Tibial nerve (tissue), 4 donors: ENCODE measurements at regions not wholly inside any gene's neighbourhood (a gene's known extent, or its start where the extent isn't known, plus 50 kb on each side); places are given as distances from the start of the nearest gene placed in this dataset.
"Not testable (repeated sequence)": the region's sequence is repeated elsewhere in the genome, so short reads cannot be mapped to it uniquely, and the experiment has no call there.

ENCODE experiments used
- DNase-seq, 2 donors: peaks; one replicate each; pipeline ENCODE4 v3.0.0-alpha.2; 2019; ENCODE audit warnings: low spot score in 2 of 2
- H3K27ac ChIP-seq, 4 donors: fragments of 200-600 bp; sonication (generic) in 3 of 4; one replicate each; pipeline ENCODE4 v1.5.1; 2017 to 2019; ENCODE audit warnings: mild to moderate bottlenecking in 1 of 4
- H3K27me3 ChIP-seq, 2 donors: fragments of 200-600 bp; sonication (generic) in 1 of 2; one replicate each; pipeline versions ENCODE4 v1.5.1 to v1.6.0; 2017 to 2019
- H3K36me3 ChIP-seq, 3 donors: fragments of 200-600 bp; sonication (generic); one replicate each; pipeline ENCODE4 v1.5.1; 2018 to 2019
- H3K4me1 ChIP-seq, 4 donors: fragments of 200-600 bp; sonication (generic) in 3 of 4; one replicate each; pipeline ENCODE4 v1.5.1; 2017 to 2019
- H3K4me3 ChIP-seq, 4 donors: fragments of 200-600 bp; sonication (generic) in 3 of 4; one replicate each; pipeline ENCODE4 v1.5.1; 2017 to 2019; ENCODE audit warnings: mild to moderate bottlenecking in 1 of 4, moderate library complexity in 1 of 4
- H3K9me3 ChIP-seq, 4 donors: fragments of 200-600 bp; sonication (generic) in 3 of 4; one replicate each; pipeline ENCODE4 v1.5.1; 2017 to 2019
- EP300 ChIP-seq, 2 donors: sonication (generic); formaldehyde crosslinking; IDR thresholded peaks; one replicate each; pipeline ENCODE4 v1.6.1; 2017; ENCODE audit warnings: antibody characterized with exemption in 2 of 2, mild to moderate bottlenecking in 1 of 2
- POLR2A ChIP-seq, 2 donors: fragments of 450-650 bp; IDR thresholded peaks; one replicate each; pipeline ENCODE4 v1.6.1; 2017; ENCODE audit warnings: antibody characterized with exemption in 2 of 2, mild to moderate bottlenecking in 2 of 2, moderate library complexity in 2 of 2
- WGBS, 2 donors: methylation state at CpG; one replicate each; pipeline ENCODE4 v1.1.5; 2018; 5-methylcytosine and 5-hydroxymethylcytosine counted together
- TF ChIP-seq, protein P1 (sequence below), 5 experiments: fragments of 200-600 bp in 3 of 5; fragments of 450-650 bp in 2 of 5; sonication (generic) in 3 of 5; IDR thresholded peaks; one replicate each; pipeline ENCODE4 v1.5.1; 2016 to 2019; ENCODE audit warnings: antibody characterized with exemption in 5 of 5, mild to moderate bottlenecking in 3 of 5, moderate library complexity in 2 of 5

DNA sequence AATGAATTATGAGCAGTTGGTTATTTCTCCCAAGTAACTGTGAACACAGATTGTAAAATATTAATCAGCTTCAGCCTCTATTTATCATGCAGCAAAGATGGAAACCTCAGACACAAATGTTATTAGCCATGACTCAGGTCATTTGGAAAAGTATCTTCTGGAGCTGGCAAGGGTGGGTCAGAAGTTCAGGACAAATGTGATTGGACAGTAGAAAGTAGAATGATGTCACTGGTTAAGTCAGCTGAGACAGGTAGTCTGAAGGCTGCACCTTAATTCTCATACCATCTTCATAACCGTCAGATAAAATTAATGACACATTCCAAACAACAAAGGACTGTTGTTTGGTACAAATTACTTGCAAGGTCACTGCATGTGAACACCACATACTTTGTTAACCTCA lies 140.2 kb downstream of the EMB start:
- Histone ChIP-seq H3K36me3 (no peaks in the 10 kb centered on the region), H3K9me3 (no peaks in the 10 kb centered on the region), H3K27me3 (no peaks in the 10 kb centered on the region), H3K4me1 (no peaks in the 10 kb centered on the region), H3K4me3 (no peak overlapping the region), H3K27ac (no peak overlapping the region)
- TF ChIP-seq, protein P1, sequence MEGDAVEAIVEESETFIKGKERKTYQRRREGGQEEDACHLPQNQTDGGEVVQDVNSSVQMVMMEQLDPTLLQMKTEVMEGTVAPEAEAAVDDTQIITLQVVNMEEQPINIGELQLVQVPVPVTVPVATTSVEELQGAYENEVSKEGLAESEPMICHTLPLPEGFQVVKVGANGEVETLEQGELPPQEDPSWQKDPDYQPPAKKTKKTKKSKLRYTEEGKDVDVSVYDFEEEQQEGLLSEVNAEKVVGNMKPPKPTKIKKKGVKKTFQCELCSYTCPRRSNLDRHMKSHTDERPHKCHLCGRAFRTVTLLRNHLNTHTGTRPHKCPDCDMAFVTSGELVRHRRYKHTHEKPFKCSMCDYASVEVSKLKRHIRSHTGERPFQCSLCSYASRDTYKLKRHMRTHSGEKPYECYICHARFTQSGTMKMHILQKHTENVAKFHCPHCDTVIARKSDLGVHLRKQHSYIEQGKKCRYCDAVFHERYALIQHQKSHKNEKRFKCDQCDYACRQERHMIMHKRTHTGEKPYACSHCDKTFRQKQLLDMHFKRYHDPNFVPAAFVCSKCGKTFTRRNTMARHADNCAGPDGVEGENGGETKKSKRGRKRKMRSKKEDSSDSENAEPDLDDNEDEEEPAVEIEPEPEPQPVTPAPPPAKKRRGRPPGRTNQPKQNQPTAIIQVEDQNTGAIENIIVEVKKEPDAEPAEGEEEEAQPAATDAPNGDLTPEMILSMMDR (IDR thresholded peaks at IDR 0.05), result no peak
- TF ChIP-seq POLR2A (IDR thresholded peaks at IDR 0.05) (no peak), EP300 (IDR thresholded peaks at IDR 0.05) (no peak)
- DNase-seq, result no peak
- 59 to 74% methylated on average over 1 of the region's 1 CpG for WGBS, 2 donors

- TF ChIP-seq, protein P1 (IDR thresholded peaks at IDR 0.05), result no peak
- no peak for TF ChIP-seq POLR2A (IDR thresholded peaks at IDR 0.05)
- no peak for TF ChIP-seq EP300 (IDR thresholded peaks at IDR 0.05)
- H3K4me3 ChIP-seq, result no peak overlapping the region
- no peaks in the 10 kb centered on the region for H3K4me1 ChIP-seq
- no peaks in the 10 kb centered on the region for H3K36me3 ChIP-seq
- H3K9me3 ChIP-seq, result no peaks in the 10 kb centered on the region
- no peak for DNase-seq
- H3K27ac ChIP-seq, result no peak overlapping the region
- 85 to 86% methylated on average over 1 of the region's 1 CpG for WGBS, 2 donors
- no peaks in the 10 kb centered on the region for H3K27me3 ChIP-seq
Measured at GRCh38 chr5:50299896-50300295, 141.2 kb downstream of the EMB start.

- DNase-seq, result no peak
- WGBS, 2 donors, result 91 to 93% methylated on average over 7 to 8 of the region's 9 CpGs
- Histone ChIP-seq H3K27ac (no peak overlapping the region), H3K27me3 (no peaks in the 10 kb centered on the region), H3K36me3 (no peaks in the 10 kb centered on the region), H3K4me1 (no peaks in the 10 kb centered on the region), H3K4me3 (no peak overlapping the region), H3K9me3 (no peaks in the 10 kb centered on the region)
- TF ChIP-seq, protein P1 (IDR thresholded peaks at IDR 0.05), result no peak
- TF ChIP-seq POLR2A (IDR thresholded peaks at IDR 0.05), result no peak
- no peak for TF ChIP-seq EP300 (IDR thresholded peaks at IDR 0.05)
Measured at GRCh38 chr5:50292735-50293394, 148.2 kb downstream of the EMB start.

DNA sequence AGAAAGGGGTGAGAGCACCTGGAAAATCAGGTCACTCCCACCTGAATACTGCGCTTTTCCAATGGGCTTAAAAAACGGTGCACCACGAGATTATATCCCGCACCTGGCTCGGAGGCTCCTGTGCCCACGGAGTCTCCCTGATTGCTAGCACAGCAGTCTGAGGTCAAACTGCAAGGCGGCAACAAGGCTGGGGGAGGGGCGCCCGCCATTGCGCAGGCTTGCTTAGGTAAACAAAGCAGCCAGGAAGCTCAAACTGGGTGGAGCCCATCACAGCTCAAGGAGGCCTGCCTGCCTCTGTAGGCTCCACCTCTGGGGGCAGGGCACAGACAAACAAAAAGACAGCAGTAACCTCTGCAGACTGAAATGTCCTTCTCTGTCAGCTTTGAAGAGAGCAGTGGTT lies 160.6 kb downstream of the EMB start:
- H3K4me3 ChIP-seq, H3K27me3 ChIP-seq, H3K4me1 ChIP-seq, H3K9me3 ChIP-seq, H3K27ac ChIP-seq, H3K36me3 ChIP-seq, DNase-seq: not testable (repeated sequence)
- 85 to 90% methylated on average over 10 of the region's 10 CpGs for WGBS, 2 donors
